ES-I3 (cell line): ENCODE measurements at regions not wholly inside any gene's neighbourhood (a gene's known extent, or its start where the extent isn't known, plus 50 kb on each side); places are given as distances from the start of the nearest gene placed in this dataset.

Experiments used
- H3K36me3 ChIP-seq: 2 replicates; pipeline ENCODE4 v1.6.1; 2013; ENCODE audit warnings: mild to moderate bottlenecking, low read length, control low read depth, moderate library complexity; ENCODE audit not compliant: insufficient read depth
- H3K4me1 ChIP-seq: 2 replicates; pipeline ENCODE4 v1.6.1; 2013; ENCODE audit warnings: mild to moderate bottlenecking, control low read depth, low read length; ENCODE audit not compliant: insufficient read depth
- H3K9ac ChIP-seq: 2 replicates; pipeline ENCODE4 v1.6.1; 2013; ENCODE audit warnings: low read depth, mild to moderate bottlenecking, low read length, moderate library complexity
- H3K9me3 ChIP-seq: 2 replicates; pipeline ENCODE4 v1.6.1; 2013; ENCODE audit warnings: mild to moderate bottlenecking, low read length, moderate library complexity; ENCODE audit not compliant: control insufficient read depth, insufficient read depth

DNA sequence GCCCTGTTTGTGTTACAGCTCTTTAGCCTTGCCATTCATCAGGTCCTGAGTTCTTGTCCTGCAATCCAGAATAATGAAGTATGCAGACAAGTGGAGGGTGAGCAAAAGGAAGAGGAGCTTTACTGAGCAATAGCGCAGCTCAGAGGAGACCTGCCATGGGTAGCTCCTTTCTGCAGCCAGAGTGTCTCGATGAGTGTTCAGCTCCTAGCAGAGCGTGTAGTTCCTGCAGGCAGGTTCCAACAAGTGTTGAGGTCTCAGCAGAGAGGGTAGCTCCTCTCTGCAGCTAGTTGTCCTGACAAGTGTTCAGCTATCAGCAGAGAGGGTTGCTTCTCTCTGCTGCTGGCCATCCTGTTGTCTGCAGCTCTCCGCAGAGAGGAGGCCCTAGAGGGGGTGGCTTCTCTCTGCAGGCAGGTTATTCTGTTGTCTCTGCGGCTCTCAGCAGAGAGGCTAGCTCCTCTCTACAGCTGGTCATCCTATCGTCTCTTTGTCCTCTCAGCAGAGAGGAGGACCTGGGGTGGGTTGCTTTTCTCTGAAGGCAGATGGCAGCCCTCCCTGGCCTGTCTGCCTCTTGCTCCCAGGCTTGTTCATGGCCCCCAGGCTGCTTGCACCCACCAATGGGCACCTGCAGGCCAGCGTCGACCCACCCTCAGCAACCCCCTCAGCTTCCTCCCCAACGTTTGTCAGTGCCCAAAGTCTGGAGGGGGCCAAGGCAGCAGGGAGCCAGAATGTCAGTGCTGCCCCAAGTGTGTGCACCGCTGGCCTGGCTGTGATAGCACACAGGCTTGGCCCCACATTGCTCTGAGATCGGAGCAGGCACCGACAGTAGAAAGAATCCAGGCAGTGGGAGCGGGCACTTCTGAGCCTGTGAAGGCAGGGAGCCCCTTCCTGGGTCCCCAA lies 112.5 kb upstream of the RUNX3 start:
- no peaks in the 10 kb centered on the region for H3K36me3 ChIP-seq
- no peak overlapping the region for H3K9ac ChIP-seq
- H3K4me1 ChIP-seq = no peaks in the 10 kb centered on the region
- no peaks in the 10 kb centered on the region for H3K9me3 ChIP-seq

DNA sequence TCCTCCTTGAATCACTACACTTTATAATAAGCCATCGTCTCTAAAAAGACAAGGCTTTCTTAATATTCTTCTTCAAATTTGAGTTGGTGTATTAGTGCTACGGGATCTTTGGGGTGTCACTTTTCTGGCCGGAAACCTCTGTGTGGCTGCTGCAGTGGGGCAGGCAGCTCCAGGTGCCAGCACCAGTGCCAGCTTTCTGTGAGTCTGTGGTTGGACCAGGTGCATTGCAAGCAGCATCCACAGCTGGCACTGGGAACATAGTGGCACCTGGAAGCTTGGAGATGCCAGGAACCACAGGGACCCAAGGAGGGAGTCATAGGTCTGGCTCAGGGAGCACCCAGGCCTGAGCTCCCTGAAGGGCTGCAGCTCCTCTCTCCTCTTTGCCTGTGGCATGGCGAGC lies 111.8 kb upstream of the RUNX3 start:
- Histone ChIP-seq H3K9ac (no peak overlapping the region), H3K4me1 (no peaks in the 10 kb centered on the region; the same call in 1 of the 2 replicates), H3K36me3 (no peaks in the 10 kb centered on the region), H3K9me3 (no peaks in the 10 kb centered on the region)

DNA sequence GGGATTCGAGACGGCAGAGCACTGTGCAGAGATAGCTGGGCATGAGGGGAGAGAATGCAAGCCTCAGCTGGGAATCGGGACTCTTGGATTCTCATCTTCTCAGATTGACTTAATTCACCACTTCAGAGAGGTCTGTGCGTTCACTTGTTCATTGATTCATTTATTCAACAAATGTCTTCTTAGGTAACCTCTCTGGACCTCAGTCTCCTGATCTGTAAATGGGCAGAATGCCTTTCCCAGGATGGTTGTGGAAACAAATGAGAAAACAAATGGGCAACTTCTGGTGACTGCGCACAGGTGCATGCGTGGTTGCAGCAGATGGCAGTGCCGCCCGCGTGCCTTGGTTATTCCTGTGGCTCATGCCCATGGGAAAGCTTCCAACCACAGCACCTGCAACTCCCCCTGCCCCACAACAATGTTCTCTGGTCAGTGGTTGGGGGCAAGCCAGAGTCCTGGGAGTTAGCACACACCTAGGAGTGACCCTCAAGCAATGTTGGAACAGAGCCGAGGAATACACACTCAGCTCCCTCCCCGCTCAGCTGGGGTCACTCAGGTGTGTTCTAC lies 110.1 kb upstream of the RUNX3 start:
- Histone ChIP-seq H3K4me1 (no peaks in the 10 kb centered on the region; the same call in 1 of the 2 replicates), H3K36me3 (no peaks in the 10 kb centered on the region), H3K9me3 (no peaks in the 10 kb centered on the region), H3K9ac (no peak overlapping the region)

DNA sequence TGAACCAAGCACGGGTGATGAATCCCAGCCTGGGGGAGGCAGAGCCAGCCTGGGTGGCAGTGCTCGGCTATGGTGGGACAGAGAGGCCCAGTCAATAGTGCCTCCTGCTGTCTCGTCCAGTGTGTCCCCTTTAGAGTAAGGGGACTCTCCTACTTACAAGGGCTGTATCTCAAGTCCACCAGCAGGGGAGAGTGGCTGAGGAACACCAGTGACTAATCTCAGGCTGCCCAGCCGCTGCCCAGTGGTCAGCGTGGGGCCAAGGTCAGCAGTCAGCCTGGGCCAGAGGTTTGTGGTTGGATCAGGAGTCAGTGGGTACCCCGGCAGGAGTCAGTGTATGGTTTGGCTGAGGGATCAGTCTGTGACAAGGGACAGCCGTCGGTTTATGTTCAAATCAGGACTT lies 109.2 kb upstream of the RUNX3 start:
- Histone ChIP-seq H3K4me1 (no peaks in the 10 kb centered on the region; the same call in 1 of the 2 replicates), H3K9ac (no peak overlapping the region), H3K9me3 (no peaks in the 10 kb centered on the region), H3K36me3 (no peaks in the 10 kb centered on the region)

DNA sequence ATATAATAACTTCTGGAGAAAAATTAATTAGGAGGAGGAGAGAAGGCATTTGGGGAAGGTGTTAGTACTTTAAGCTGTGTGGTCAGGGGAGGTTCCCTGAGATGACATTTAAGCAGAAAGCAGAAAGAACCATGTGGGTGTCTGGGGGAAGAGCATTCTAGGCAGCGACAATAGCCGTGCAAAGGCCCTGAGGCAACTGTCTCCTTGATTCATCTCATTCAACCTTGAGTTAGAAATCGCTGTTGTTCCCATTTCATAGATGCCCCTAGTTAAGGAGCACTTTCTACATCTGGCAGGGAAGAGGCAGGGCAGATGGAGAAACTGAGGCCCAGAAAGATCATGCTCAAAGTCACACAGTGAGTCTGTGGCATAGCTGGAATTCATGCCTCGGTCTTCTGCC lies 108.6 kb upstream of the RUNX3 start:
- Histone ChIP-seq H3K9me3 (no peaks in the 10 kb centered on the region), H3K4me1 (peaks cover 3% of the 10 kb centered on the region; the same call in 1 of the 2 replicates), H3K36me3 (no peaks in the 10 kb centered on the region), H3K9ac (no peak overlapping the region)

DNA sequence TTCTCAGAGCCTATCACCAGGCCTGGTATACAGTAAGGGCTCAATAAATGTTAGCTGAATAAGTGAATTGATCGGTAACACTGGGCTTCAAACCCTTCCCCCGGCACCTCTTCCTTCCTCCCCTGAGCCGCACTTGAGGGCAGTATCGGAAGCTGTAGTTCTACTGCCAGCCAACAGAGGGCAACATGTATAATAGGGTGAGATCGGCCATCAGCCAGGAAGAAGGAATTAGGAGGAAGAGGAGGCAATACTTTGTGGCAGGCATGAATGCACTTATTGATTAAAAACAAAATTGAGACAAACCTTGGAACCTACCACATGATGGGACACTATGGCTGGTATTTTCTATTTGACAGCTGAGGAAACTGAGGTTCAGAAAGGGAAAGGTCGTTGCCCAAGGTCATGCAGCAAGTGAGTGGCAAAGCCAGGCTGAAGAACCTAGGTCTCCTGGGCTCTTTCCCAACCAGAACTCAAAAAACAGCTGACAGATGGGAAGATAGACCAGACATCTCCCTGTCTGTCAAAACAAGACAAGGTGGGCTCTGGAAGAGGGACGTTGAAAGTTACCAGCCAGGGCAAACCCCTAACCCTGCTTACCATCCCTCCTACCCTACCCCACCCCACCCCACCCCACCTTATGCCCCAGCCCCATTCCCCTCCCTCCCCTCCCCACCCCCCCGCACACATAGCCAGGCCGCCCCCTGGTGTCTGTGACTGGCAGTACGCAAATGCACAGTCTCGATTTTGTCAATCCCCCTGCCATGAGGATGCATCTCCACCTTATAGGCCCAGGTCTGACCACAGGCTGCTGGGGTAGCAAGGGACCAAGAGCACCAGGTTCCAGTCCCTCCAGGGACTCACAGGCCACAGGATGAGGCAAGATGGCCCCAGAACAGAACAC lies 107.3 kb upstream of the RUNX3 start:
- no peaks in the 10 kb centered on the region for H3K9me3 ChIP-seq
- H3K4me1 ChIP-seq = peaks cover 4% of the 10 kb centered on the region; the same call in 1 of the 2 replicates
- no peak overlapping the region for H3K9ac ChIP-seq
- H3K36me3 ChIP-seq = no peaks in the 10 kb centered on the region

DNA sequence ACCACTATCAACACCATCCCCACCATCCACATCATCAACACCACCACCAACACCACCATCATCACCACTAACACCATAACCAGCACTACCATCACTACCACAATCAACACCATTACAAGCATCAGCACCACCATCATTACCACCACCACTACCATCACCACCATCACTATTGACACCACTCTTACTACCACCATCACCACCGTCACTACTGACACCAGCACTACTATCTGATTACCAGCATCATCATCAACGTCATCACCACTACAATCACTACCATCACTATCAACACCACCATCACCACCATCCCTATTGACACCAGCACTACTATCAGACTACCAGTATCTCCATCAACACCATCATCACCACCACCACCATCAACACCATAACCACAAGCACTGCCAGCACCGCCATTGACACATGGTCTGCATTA lies 106.1 kb upstream of the RUNX3 start:
- H3K4me1 ChIP-seq = peaks cover 4% of the 10 kb centered on the region; the same call in 1 of the 2 replicates
- no peak overlapping the region for H3K9ac ChIP-seq
- no peaks in the 10 kb centered on the region for H3K9me3 ChIP-seq
- H3K36me3 ChIP-seq = no peaks in the 10 kb centered on the region

DNA sequence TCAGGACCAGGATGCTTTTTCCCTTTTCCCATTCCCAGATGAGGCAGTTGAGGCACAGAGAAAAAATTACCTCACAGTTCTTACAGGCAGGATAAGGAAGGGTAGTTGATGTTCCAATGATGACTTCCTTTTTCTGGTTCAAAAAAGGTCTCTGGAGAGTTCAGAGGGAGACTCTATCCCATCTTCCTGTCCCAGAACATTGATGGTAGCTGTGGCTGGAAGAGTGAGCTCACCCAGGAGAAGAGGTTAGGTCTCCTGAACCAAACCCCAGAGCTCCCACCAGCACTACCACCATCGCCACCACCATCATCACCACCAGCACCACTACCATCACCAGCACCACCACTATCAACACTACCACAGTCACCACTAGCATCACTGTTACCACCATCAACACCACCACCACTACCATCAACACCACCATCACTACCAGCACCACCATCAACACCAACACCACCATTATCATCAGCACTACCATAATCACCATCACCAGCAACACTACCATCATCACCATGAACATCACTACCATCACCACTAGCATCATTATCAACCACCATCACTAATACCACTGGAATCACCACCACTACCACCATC lies 105.5 kb upstream of the RUNX3 start:
- H3K9me3 ChIP-seq = no peaks in the 10 kb centered on the region
- peaks cover 4% of the 10 kb centered on the region; the same call in 1 of the 2 replicates for H3K4me1 ChIP-seq
- H3K9ac ChIP-seq = no peak overlapping the region
- H3K36me3 ChIP-seq = no peaks in the 10 kb centered on the region

DNA sequence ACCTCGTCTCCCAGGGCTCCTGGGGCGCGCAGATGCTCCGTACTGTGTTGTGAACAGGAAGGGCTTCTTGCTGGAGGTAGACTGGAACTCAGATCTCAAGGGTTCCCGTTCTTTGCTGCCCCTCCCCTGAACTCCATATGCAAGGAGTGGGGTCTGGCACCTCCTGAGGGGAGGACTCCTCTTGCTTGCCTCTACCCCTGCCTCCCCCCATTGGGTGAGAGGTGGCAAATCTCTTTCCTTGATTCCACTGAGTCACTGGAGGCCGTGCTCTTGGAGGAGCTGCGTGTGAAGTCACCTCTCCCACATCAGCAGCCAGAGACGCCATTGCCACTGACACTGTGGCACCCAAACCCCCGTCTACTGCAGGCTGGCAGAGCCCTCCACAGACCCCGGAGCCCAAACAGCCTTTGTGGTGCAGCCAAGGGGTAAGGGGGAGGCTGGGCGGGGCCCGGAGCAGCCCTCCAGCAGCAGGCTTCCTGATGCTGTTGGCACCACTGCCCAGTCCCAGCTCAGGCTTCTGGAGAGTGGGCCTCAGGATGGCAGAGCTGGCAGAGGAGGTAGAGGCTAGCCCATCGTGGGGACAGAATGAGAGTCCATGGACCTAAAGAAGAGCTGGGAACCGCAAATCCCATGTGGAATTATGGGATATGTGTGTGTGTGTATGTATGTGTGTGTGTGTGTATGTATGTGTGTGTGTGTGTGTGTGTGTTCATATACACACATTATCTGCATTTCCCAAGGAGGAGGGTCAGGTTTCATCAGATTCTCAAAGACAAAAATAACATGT lies 104.9 kb upstream of the RUNX3 start:
- Histone ChIP-seq H3K9ac (no peak overlapping the region), H3K9me3 (no peaks in the 10 kb centered on the region), H3K4me1 (peaks cover 4% of the 10 kb centered on the region; the same call in 1 of the 2 replicates), H3K36me3 (no peaks in the 10 kb centered on the region)

DNA sequence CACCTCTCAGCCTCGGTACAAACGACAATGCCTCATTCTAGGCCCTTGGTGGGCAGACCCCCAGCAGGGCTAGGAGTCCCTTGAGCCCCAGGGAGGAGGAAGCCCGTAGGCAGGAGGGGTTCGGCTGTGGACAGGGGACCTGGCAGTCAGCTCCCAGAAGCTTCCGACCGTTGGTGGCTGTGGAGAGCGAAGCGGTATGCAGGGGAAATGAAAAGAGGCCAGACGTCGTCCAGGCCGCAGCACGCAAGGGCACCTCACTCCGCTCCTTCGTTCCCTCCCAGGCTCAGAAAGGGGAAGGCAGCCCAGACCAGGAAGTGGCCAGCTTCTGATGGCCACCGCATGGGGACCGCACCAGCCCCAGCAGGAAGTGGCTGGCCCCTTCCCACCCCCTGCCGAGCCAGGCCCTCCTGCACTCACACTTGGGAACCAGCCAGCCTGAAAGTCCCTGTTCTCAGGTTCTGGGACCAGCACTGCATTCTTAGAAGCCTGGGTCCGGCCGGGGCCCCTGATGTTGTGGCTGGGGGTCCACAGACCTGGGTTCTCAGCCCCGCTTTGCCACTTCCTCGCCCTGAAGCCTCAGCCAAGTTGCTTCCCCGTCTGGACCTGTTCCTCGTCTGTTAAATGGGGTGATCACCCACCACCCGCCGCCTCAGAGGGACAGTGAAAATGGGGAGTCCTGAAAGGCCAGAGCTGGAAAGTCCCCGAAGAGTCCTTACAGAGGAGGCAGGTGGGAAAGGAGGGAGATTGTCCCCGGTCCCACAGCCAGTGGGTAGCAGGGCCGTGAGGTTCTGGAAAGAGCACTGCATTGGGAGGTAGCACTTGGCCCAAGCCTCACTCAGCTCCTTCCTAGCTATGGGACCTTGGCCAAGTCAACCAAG lies 104.0 kb upstream of the RUNX3 start:
- H3K9me3 ChIP-seq = no peaks in the 10 kb centered on the region
- no peak overlapping the region for H3K9ac ChIP-seq
- no peaks in the 10 kb centered on the region for H3K36me3 ChIP-seq
- peaks cover 4% of the 10 kb centered on the region; the same call in 1 of the 2 replicates for H3K4me1 ChIP-seq

DNA sequence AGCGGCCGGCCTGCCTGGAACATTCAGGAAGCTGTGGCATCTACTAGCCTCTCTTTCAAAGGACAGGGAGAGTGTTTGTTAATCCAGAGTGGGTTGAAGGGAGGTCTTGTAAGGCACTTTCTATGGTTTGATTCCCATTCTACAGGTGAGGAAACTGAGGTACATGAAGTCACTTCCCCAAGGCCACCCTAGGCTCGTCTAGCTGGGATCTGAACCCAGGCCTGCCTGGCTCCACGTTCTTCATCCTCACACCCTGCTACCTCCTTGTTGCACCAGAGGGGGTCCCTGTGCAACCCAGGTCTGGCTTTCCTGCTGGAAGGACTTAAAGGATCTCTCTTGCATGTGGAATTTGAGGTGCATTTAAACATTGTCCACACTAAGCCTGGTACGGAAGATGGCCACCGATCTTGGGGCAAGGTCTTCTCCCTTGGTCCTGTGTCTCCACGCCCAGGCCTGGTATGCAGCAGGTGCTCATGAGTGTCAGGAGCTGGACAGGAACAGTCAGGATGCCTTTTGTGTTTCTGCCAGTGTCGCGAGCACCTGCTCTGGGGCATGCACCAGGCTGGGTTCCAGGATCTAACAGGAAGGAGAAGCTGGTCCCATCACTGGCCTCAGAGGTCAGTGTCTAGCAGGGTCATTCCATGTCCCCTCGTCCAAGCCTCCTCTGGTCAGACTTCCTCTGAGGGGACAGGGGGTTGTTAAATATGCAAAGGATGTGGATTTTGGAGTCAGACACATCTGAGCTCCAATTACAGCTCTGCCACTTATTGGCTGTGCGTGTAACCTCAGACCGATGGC lies 103.2 kb upstream of the RUNX3 start:
- Histone ChIP-seq H3K36me3 (no peaks in the 10 kb centered on the region), H3K9me3 (no peaks in the 10 kb centered on the region), H3K4me1 (peaks cover 4% of the 10 kb centered on the region; the same call in 1 of the 2 replicates), H3K9ac (no peak overlapping the region)

DNA sequence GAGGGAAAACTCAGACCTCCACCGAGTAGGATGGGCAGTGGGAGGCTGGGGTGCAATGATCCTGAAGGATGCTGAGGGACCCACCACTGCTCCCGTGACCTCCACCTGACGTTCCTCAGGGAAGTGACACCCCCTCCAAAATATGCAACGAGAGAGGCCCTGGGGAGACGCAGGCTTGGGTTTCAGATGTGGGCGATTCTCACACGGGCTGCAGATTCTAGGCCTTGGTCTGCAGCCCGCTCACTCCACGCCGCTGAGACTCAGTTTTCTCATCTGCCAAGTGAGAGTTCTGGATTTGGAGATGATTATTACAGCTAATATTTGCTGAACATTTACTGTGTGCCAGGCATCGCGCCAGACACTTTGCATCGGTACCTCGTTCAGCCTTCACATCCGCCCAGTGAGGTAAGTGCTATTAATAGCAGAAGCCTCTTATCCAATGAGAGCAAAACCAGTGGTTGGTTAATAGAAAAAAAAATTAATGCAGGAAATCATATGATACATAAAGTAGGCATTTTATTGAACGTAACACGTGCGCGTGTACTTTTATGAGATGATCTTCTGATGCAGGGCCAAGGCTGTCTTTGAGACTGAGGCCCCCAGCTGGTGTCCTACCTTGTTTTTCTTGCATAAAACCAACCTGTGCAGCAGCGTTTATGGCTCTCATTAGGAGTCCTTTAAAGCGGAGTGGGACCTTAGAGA lies 102.0 kb upstream of the RUNX3 start:
- Histone ChIP-seq H3K9ac (no peak overlapping the region), H3K4me1 (peaks cover 9% of the 10 kb centered on the region; the same call in 1 of the 2 replicates), H3K36me3 (no peaks in the 10 kb centered on the region), H3K9me3 (no peaks in the 10 kb centered on the region)
